LNCaP clone FGC (cell line): ENCODE measurements at regions not wholly inside any gene's neighbourhood (a gene's known extent, or its start where the extent isn't known, plus 50 kb on each side); places are given as distances from the start of the nearest gene placed in this dataset.

ENCODE experiments used
- DNase-seq: peaks from one replicate; pipeline ENCODE4 v3.0.0-alpha.2; 2011; ENCODE audit warnings: low read depth
- H3K4me3 ChIP-seq: 2 replicates; pipeline ENCODE4 v1.5.1; 2011; ENCODE audit warnings: mild to moderate bottlenecking, low read depth, low read length, control low read depth
- TF ChIP-seq, protein P1 (sequence below): IDR thresholded peaks from 2 replicates; pipeline ENCODE4 v1.5.1; 2012; ENCODE audit warnings: mild to moderate bottlenecking; ENCODE audit not compliant: control insufficient read depth, insufficient read depth; ENCODE audit errors: extremely low read depth

GRCh38 chrX:46447384-46447783 lies 97.8 kb downstream of the ZNF674 start:
- no peak for DNase-seq
- TF ChIP-seq, protein P1, sequence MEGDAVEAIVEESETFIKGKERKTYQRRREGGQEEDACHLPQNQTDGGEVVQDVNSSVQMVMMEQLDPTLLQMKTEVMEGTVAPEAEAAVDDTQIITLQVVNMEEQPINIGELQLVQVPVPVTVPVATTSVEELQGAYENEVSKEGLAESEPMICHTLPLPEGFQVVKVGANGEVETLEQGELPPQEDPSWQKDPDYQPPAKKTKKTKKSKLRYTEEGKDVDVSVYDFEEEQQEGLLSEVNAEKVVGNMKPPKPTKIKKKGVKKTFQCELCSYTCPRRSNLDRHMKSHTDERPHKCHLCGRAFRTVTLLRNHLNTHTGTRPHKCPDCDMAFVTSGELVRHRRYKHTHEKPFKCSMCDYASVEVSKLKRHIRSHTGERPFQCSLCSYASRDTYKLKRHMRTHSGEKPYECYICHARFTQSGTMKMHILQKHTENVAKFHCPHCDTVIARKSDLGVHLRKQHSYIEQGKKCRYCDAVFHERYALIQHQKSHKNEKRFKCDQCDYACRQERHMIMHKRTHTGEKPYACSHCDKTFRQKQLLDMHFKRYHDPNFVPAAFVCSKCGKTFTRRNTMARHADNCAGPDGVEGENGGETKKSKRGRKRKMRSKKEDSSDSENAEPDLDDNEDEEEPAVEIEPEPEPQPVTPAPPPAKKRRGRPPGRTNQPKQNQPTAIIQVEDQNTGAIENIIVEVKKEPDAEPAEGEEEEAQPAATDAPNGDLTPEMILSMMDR = no peak
- H3K4me3 ChIP-seq = peak overlapping the region; percentile 81

DNA sequence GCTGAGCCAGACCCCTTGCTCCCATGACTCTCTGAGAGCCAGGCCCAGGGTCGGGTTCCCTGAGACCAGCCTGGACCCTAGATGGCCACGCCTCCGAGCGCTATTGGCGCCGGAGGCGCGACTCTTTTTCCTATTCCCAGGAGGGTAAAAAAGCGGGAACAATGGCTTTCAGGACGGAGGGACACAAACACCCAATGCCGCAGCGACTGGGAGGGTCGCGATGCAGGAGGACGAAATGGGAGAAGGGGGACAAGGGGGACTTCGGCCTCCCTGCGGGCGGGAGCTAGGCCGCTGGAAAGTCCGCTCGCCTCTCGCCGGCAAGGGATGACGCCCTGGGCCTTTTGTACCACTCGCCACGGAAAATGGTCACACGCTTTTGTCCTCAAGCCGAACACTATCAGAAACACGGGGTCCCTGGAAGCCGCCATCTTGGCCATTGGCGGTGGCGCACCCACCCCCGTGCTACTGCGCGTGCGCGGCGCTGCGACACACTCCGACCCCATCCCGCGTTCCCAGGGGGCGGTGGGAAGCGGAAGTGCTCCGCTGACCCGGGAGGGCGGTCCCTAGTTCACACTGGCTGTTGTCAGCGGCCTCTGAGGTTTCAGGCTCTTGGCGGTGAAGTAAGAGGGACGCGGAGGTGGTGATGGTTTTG lies 98.4 kb downstream of the ZNF674 start:
- peak overlapping the region; percentile 81 for H3K4me3 ChIP-seq
- peak; percentile 41 for DNase-seq
- TF ChIP-seq, protein P1 = no peak

DNA sequence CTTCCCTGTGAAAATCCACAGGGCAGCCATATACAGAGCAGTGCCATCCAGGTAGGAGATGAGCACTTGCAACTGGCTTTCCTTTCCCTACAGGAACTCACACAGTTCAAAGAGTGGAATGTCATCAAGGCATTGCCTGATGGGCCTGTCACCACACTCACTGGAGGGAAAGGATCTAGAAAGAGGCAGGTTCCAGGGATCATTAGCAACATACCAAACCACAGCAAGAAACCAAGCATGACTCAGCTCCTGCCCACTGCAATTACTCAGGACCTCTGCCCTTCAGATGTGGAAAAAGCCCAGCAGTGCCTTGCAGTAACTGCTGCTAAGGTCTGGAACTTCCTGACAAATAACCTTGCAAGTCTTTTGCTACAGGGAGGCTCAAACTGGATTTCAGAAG lies 101.2 kb downstream of the ZNF674 start:
- TF ChIP-seq, protein P1 = no peak
- no peak for DNase-seq
- no peak overlapping the region for H3K4me3 ChIP-seq

- TF ChIP-seq, protein P1 = no peak
- H3K4me3 ChIP-seq = no peak overlapping the region
- no peak for DNase-seq
Measured at GRCh38 chrX:46436744-46437143, 108.5 kb downstream of the ZNF674 start.

- no peak for DNase-seq
- TF ChIP-seq, protein P1 = no peak
- no peak overlapping the region for H3K4me3 ChIP-seq
Measured at GRCh38 chrX:46433892-46434291, 111.3 kb downstream of the ZNF674 start.

GRCh38 chrX:46408553-46409407 lies 136.4 kb downstream of the ZNF674 start:
- H3K4me3 ChIP-seq = no peak overlapping the region
- DNase-seq = peak; percentile 13
- TF ChIP-seq, protein P1 = peak; percentile 70
